Sigmoid colon (tissue), 4 donors: ENCODE measurements at regions not wholly inside any gene's neighbourhood (a gene's known extent, or its start where the extent isn't known, plus 50 kb on each side); places are given as distances from the start of the nearest gene placed in this dataset.

Source experiments
- EP300 ChIP-seq, 4 donors: sonication (generic); formaldehyde crosslinking; IDR thresholded peaks; one replicate each; pipeline ENCODE4 v1.6.1; 2017; ENCODE audit warnings: antibody characterized with exemption in 4 of 4
- TF ChIP-seq, protein P1 (sequence below), 4 experiments: fragments of 450-650 bp in 3 of 4; fragments of 200-600 bp in 1 of 4; IDR thresholded peaks; one replicate each; pipeline ENCODE4 v1.5.1; 2016 to 2019; ENCODE audit warnings: antibody characterized with exemption in 4 of 4, mild to moderate bottlenecking in 3 of 4, moderate library complexity in 2 of 4

DNA sequence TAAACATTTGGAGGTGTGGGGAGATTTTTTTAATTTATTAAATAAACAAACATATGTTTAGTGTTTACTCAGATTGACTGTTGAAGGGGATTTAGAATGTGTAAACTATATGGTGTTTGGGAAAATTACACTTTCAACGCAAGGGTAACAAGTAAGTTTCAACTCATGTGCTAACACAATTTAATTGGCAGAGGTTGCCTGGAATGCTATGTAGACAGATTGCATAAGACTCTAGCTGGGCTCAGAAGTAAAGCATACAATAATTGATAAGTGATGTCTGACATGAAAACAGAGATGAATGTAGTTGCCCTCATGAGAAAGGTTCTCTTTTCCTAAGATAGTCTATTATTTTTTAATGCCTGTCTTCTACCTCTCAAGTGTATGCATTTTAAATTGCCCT lies 617.4 kb downstream of the KCTD16 start:
- TF ChIP-seq, protein P1, sequence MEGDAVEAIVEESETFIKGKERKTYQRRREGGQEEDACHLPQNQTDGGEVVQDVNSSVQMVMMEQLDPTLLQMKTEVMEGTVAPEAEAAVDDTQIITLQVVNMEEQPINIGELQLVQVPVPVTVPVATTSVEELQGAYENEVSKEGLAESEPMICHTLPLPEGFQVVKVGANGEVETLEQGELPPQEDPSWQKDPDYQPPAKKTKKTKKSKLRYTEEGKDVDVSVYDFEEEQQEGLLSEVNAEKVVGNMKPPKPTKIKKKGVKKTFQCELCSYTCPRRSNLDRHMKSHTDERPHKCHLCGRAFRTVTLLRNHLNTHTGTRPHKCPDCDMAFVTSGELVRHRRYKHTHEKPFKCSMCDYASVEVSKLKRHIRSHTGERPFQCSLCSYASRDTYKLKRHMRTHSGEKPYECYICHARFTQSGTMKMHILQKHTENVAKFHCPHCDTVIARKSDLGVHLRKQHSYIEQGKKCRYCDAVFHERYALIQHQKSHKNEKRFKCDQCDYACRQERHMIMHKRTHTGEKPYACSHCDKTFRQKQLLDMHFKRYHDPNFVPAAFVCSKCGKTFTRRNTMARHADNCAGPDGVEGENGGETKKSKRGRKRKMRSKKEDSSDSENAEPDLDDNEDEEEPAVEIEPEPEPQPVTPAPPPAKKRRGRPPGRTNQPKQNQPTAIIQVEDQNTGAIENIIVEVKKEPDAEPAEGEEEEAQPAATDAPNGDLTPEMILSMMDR (IDR thresholded peaks at IDR 0.05), result no peak
- no peak for TF ChIP-seq EP300 (IDR thresholded peaks at IDR 0.05)
